H1 (cell line): ENCODE measurements at regions not wholly inside any gene's neighbourhood (a gene's known extent, or its start where the extent isn't known, plus 50 kb on each side); places are given as distances from the start of the nearest gene placed in this dataset.

ENCODE experiments used
- CTCF ChIA-PET: fragments of 300-600 bp; sonication (Branson Sonifier 250); formaldehyde crosslinking; loops from one replicate; lab custom pipeline; 2021; ENCODE audit not compliant: partially characterized antibody; lab: Charles Lee
- POLR2A ChIA-PET: fragments of 300-600 bp; sonication (Branson Sonifier 250); formaldehyde crosslinking; loops from one replicate; lab custom pipeline; 2021; ENCODE audit warnings: inconsistent platforms; ENCODE audit not compliant: partially characterized antibody; lab: Charles Lee
- DNase-seq, 2 experiments: peaks; one replicate each; pipeline versions ENCODE4 v3.0.0 to v3.0.0-alpha.2; 2010 to 2022; ENCODE audit warnings: low spot score in 2 of 2, low read depth in 1 of 2, mixed read lengths in 1 of 2
- FAIRE-seq: peaks from 2 replicates; lab custom pipeline; 2011; peaks lifted over from hg19 to GRCh38; lab: Jason Lieb, UNC
- H2AFZ ChIP-seq: 2 replicates; pipeline ENCODE4 v1.8.1; 2012; ENCODE audit warnings: low read length, inconsistent platforms
- H2AK5ac ChIP-seq: 2 replicates; pipeline ENCODE4 v1.6.1; 2013; ENCODE audit warnings: low read depth, low read length
- H2BK120ac ChIP-seq: replicated peaks from 2 replicates; pipeline ENCODE3; 2013; ENCODE audit warnings: low read depth, low read length, inconsistent platforms
- H2BK12ac ChIP-seq: 2 replicates; pipeline ENCODE4 v1.6.1; 2013; ENCODE audit warnings: low read depth, low read length
- H2BK15ac ChIP-seq: 2 replicates; pipeline ENCODE4 v1.6.1; 2013; ENCODE audit warnings: low read length
- H2BK20ac ChIP-seq: 2 replicates; pipeline ENCODE4 v1.6.1; 2013; ENCODE audit warnings: low read length
- H2BK5ac ChIP-seq: 2 replicates; pipeline ENCODE4 v1.6.1; 2013; ENCODE audit warnings: low read depth, low read length
- H3K14ac ChIP-seq: 2 replicates; pipeline ENCODE4 v1.6.1; 2013; ENCODE audit warnings: inconsistent platforms; ENCODE audit not compliant: insufficient read length
- H3K18ac ChIP-seq: 2 replicates; pipeline ENCODE4 v1.6.1; 2013; ENCODE audit warnings: low read length; ENCODE audit errors: extremely low read depth
- H3K23ac ChIP-seq: 2 replicates; pipeline ENCODE4 v1.6.1; 2013; ENCODE audit warnings: inconsistent platforms; ENCODE audit not compliant: insufficient read length
- H3K23me2 ChIP-seq: 2 replicates; pipeline ENCODE4 v1.6.1; 2013; ENCODE audit warnings: low read depth, low read length
- H3K27ac ChIP-seq: 2 replicates; pipeline ENCODE4 v1.6.1; 2011; ENCODE audit warnings: low read depth, low read length, inconsistent platforms
- H3K27me3 ChIP-seq, 4 experiments: replicated peaks in 1 of 4; 1 replicate in 1 of 4; 2 replicates in 3 of 4; pipeline versions ENCODE4 v1.6.1 to v1.8.1; 2011 to 2013; ENCODE audit warnings: low read length in 3 of 4, mild to moderate bottlenecking in 3 of 4, inconsistent platforms in 2 of 4, mixed read lengths in 2 of 4, moderate library complexity in 1 of 4; ENCODE audit not compliant: control insufficient read depth in 3 of 4, insufficient read depth in 3 of 4; ENCODE audit errors: extremely low read depth in 1 of 4
- H3K36me3 ChIP-seq, 4 experiments: 2 replicates each; pipeline versions ENCODE4 v1.6.1 to v1.8.1; 2011 to 2013; ENCODE audit warnings: mild to moderate bottlenecking in 4 of 4, low read length in 3 of 4, moderate library complexity in 2 of 4, control low read depth in 1 of 4, inconsistent platforms in 1 of 4; ENCODE audit not compliant: insufficient read depth in 4 of 4, control insufficient read depth in 2 of 4
- H3K4ac ChIP-seq: replicated peaks from 2 replicates; pipeline ENCODE3; 2013; ENCODE audit warnings: low read length, low read depth, mixed read lengths, inconsistent platforms; ENCODE audit not compliant: insufficient read length
- H3K4me1 ChIP-seq, 4 experiments: replicated peaks in 1 of 4; 1 replicate in 1 of 4; 2 replicates in 3 of 4; pipeline versions ENCODE4 v1.6.1 to v1.8.1; 2011 to 2013; ENCODE audit warnings: low read length in 3 of 4, inconsistent platforms in 2 of 4, mixed read lengths in 1 of 4; ENCODE audit not compliant: insufficient read depth in 4 of 4, control insufficient read depth in 3 of 4
- H3K4me2 ChIP-seq, 2 experiments: 2 replicates each; pipeline versions ENCODE4 v1.6.1 to v1.8.1; 2011 to 2013; ENCODE audit warnings: low read depth in 2 of 2, low read length in 2 of 2, control low read depth in 1 of 2, inconsistent platforms in 1 of 2, mild to moderate bottlenecking in 1 of 2; ENCODE audit not compliant: insufficient read depth in 1 of 2
- H3K4me3 ChIP-seq, 4 experiments: fragments of 200-600, 300-600 bp in 1 of 4; sonication (generic), shearing (Covaris generic), sonication (Bioruptor Twin) in 1 of 4; 2 replicates each; pipeline versions ENCODE4 v1.5.1 to v1.8.1; 2011 to 2016; ENCODE audit warnings: low read length in 4 of 4, low read depth in 3 of 4, control low read depth in 2 of 4, inconsistent platforms in 2 of 4, mild to moderate bottlenecking in 2 of 4, mixed read lengths in 1 of 4, moderate library complexity in 1 of 4; ENCODE audit not compliant: insufficient read depth in 2 of 4; ENCODE audit errors: extremely low read depth in 1 of 4
- H3K56ac ChIP-seq: replicated peaks from 2 replicates; pipeline ENCODE3; 2013; ENCODE audit warnings: low read depth, mild to moderate bottlenecking, mixed read lengths, low read length, inconsistent platforms; ENCODE audit not compliant: insufficient read length
- H3K79me1 ChIP-seq: 2 replicates; pipeline ENCODE4 v1.6.1; 2013; ENCODE audit warnings: low read depth, low read length, control low read depth
- H3K79me2 ChIP-seq, 2 experiments: 2 replicates each; pipeline versions ENCODE4 v1.6.1 to v1.8.1; 2012 to 2013; ENCODE audit warnings: low read length in 2 of 2, mild to moderate bottlenecking in 2 of 2, inconsistent platforms in 1 of 2; ENCODE audit not compliant: insufficient read depth in 2 of 2, control insufficient read depth in 1 of 2
- H3K9ac ChIP-seq, 4 experiments: replicated peaks in 1 of 4; 1 replicate in 1 of 4; 2 replicates in 3 of 4; pipeline versions ENCODE4 v1.6.1 to v1.8.1; 2011 to 2013; ENCODE audit warnings: low read depth in 3 of 4, low read length in 3 of 4, control low read depth in 2 of 4, mild to moderate bottlenecking in 2 of 4, moderate library complexity in 2 of 4, inconsistent platforms in 1 of 4; ENCODE audit errors: extremely low read depth in 1 of 4
- H3K9me3 ChIP-seq, 2 experiments: 2 replicates each; pipeline versions ENCODE4 v1.6.1 to v1.8.1; 2012 to 2013; ENCODE audit warnings: mild to moderate bottlenecking in 2 of 2, moderate library complexity in 2 of 2, control low read depth in 1 of 2, inconsistent platforms in 1 of 2, low read depth in 1 of 2, low read length in 1 of 2, mixed read lengths in 1 of 2; ENCODE audit not compliant: insufficient read depth in 2 of 2
- H4K20me1 ChIP-seq, 2 experiments: replicated peaks in 1 of 2; 2 replicates each; pipeline versions ENCODE3 to v1.8.1; 2011 to 2013; ENCODE audit warnings: inconsistent platforms in 2 of 2, low read length in 2 of 2, mild to moderate bottlenecking in 1 of 2; ENCODE audit not compliant: insufficient read depth in 2 of 2, control insufficient read depth in 1 of 2
- H4K5ac ChIP-seq: 2 replicates; pipeline ENCODE4 v1.6.1; 2013; ENCODE audit warnings: low read length, low read depth, mixed read lengths, inconsistent platforms; ENCODE audit not compliant: insufficient read length
- H4K8ac ChIP-seq: 2 replicates; pipeline ENCODE4 v1.8.0; 2013; ENCODE audit warnings: mild to moderate bottlenecking, moderate library complexity, low read length, inconsistent platforms; ENCODE audit not compliant: insufficient read depth; ENCODE audit errors: extremely low read depth
- H4K91ac ChIP-seq: replicated peaks from 2 replicates; pipeline ENCODE3; 2013; ENCODE audit warnings: low read length, mixed read lengths, inconsistent platforms; ENCODE audit not compliant: insufficient read length
- CBX8 ChIP-seq: fragments of 300-800, 300-1000 bp; sonication (generic); IDR thresholded peaks from 2 replicates; pipeline ENCODE4 v1.7.1; 2016; ENCODE audit warnings: low read depth, low read length, borderline replicate concordance
- CEBPB ChIP-seq: IDR thresholded peaks from 2 replicates; pipeline ENCODE4 v1.6.1; 2012; ENCODE audit warnings: low read depth, low read length
- CTCF ChIP-seq, 3 experiments: IDR thresholded peaks; 1 replicate in 2 of 3; 2 replicates in 1 of 3; pipeline versions ENCODE4 v1.5.1 to v1.6.1; 2011; ENCODE audit warnings: low read length in 3 of 3, mild to moderate bottlenecking in 3 of 3, inconsistent platforms in 2 of 3, low read depth in 1 of 3, moderate library complexity in 1 of 3; ENCODE audit not compliant: insufficient read depth in 1 of 3; ENCODE audit errors: control extremely low read depth in 1 of 3
- HDAC6 ChIP-seq: IDR thresholded peaks from one replicate; pipeline ENCODE4 v1.7.1; 2012; ENCODE audit warnings: low read depth, mild to moderate bottlenecking, inconsistent platforms, low read length, moderate library complexity
- MAX ChIP-seq: IDR thresholded peaks from 2 replicates; pipeline ENCODE4 v1.6.1; 2012; ENCODE audit warnings: inconsistent platforms
- TAF1 ChIP-seq: IDR thresholded peaks from 2 replicates; pipeline ENCODE4 v1.6.1; 2011; ENCODE audit warnings: mild to moderate bottlenecking, low read depth, low read length
- WGBS, 2 experiments: shearing (Covaris generic) in 1 of 2; methylation state at CpG; one replicate each; pipeline versions ENCODE4 v1.1.6 to v1.1.7; 2013 to 2015; ENCODE audit warnings: low lambda C conversion rate in 2 of 2, mixed read lengths in 2 of 2, inconsistent platforms in 1 of 2, low coverage in 1 of 2, missing lambda C conversion rate in 1 of 2; ENCODE audit not compliant: insufficient replicate concordance in 2 of 2, insufficient coverage in 1 of 2, insufficient read length in 1 of 2; ENCODE audit errors: extremely low coverage in 1 of 2, missing lambda C conversion rate in 1 of 2; 5-methylcytosine and 5-hydroxymethylcytosine counted together

- Histone ChIP-seq H3K36me3 (no peaks in the 10 kb centered on the region), H3K9me3 (no peaks in the 10 kb centered on the region), H2BK12ac (no peak overlapping the region), H4K20me1 (no peaks in the 10 kb centered on the region), H3K4me1 (no peaks in the 10 kb centered on the region), H3K27me3 (no peaks in the 10 kb centered on the region), H3K79me2 (no peaks in the 10 kb centered on the region), H3K4me2 (no peak overlapping the region), H2BK5ac (no peak overlapping the region), H2AFZ (no peak overlapping the region), H4K8ac (no peak overlapping the region), H2AK5ac (no peak overlapping the region), H3K9ac (no peak overlapping the region), H3K23ac (no peak overlapping the region), H3K23me2 (no peaks in the 10 kb centered on the region), H3K79me1 (no peaks in the 10 kb centered on the region), H2BK15ac (no peak overlapping the region), H3K4me3 (no peak overlapping the region), H2BK120ac (no peak overlapping the region), H4K5ac (no peak overlapping the region), H4K91ac (no peak overlapping the region), H3K14ac (no peak overlapping the region), H3K27ac (no peak overlapping the region), H3K56ac (no peak overlapping the region)
- POLR2A ChIA-PET = no interaction called here
- WGBS, 2 experiments = 92% methylated on average over 4 of the region's 4 CpGs; no CpG with 5 or more reads in 1 of the 2 experiments
- TF ChIP-seq CTCF (IDR thresholded peaks at IDR 0.05; ENCODE audit: control extremely low read depth in 1 of 3, insufficient read depth in 1 of 3, low read depth in 1 of 3, low read length in 3 of 3) = no peak
- no peak for TF ChIP-seq MAX
- TF ChIP-seq CBX8 = no peak
- no peak for TF ChIP-seq TAF1
- TF ChIP-seq HDAC6 = no peak
- TF ChIP-seq CEBPB = no peak
- TF ChIP-seq, all 59 proteins: peak for 0
- Histone ChIP-seq H3K18ac (no peak overlapping the region), H2BK20ac (no peak overlapping the region), H3K4ac (no peak overlapping the region)
- FAIRE-seq = no peak
- CTCF ChIA-PET = interaction anchor here (0.6 to 1.7 kb wide), 6 partner anchors 9 to 191 kb away, joined by 3 to 5 read pairs (median 3); no protein-coding TSS in a partner anchor
- DNase-seq = no peak
These were observed 573.7 kb downstream of the TBL1XR1 start for GRCh38 chr3:176623468-176624150.
